ENCODE measurements at regions not wholly inside any gene's neighbourhood (a gene's known extent, or its start where the extent isn't known, plus 50 kb on each side); places are given as distances from the start of the nearest gene placed in this dataset.
"Not testable (repeated sequence)": the region's sequence is repeated elsewhere in the genome, so short reads cannot be mapped to it uniquely, and the experiment has no call there.

DNA sequence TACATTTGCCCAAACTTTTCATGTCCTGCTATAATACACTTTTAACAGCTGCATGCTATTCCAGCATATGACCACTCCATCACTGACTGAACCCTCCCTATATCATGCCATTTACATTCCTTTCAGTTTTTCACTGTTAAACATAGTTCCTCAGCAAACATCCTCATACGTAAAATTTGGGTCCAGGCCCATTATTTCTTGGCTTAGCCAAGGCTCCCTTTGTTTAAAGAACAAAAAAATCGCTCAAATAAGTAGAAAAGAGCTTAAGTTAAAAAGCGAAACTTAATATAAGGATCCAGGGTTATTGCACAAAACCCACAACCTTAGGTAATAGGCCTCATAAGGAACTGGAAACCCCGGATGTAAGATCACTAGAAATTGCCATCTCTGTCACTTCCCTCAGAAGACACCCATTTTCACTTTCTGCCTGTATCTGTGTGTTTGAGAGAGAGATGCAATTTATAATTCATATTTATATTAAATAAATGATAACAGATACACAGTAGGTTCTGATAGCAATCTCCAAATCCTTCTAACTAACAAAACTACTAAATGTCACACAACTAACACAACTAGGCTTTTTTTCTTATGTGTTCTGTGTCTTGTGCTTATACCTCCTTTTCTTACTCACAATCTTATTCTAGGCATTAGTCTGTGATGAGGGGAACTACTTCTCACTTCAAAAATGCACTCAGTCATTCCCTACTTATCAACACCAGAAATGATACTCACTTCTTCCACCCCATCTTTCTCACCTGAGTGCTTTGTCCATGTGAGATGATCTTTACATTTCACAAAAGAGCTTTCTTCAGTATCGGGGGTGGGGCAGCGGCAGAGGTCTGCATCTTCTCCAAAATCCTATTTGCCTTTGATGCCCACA lies 59.9 kb upstream of the FAM241A start:
- TF ChIP-seq, protein P1, sequence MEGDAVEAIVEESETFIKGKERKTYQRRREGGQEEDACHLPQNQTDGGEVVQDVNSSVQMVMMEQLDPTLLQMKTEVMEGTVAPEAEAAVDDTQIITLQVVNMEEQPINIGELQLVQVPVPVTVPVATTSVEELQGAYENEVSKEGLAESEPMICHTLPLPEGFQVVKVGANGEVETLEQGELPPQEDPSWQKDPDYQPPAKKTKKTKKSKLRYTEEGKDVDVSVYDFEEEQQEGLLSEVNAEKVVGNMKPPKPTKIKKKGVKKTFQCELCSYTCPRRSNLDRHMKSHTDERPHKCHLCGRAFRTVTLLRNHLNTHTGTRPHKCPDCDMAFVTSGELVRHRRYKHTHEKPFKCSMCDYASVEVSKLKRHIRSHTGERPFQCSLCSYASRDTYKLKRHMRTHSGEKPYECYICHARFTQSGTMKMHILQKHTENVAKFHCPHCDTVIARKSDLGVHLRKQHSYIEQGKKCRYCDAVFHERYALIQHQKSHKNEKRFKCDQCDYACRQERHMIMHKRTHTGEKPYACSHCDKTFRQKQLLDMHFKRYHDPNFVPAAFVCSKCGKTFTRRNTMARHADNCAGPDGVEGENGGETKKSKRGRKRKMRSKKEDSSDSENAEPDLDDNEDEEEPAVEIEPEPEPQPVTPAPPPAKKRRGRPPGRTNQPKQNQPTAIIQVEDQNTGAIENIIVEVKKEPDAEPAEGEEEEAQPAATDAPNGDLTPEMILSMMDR (IDR thresholded peaks at IDR 0.05; ENCODE audit: low read depth, low read length, missing control alignments), result no peak
- H3K4me3 ChIP-seq (replicated peaks; ENCODE audit: low read depth, low read length), result no peak overlapping the region
- no peak for DNase-seq (ENCODE audit: extremely low read depth, low read depth)

- TF ChIP-seq, protein P1 (IDR thresholded peaks at IDR 0.05; ENCODE audit: low read depth, low read length, missing control alignments), result no peak
- H3K4me3 ChIP-seq (replicated peaks; ENCODE audit: low read depth, low read length), result no peak overlapping the region
- no peak for DNase-seq (ENCODE audit: extremely low read depth, low read depth)
These were observed 59.2 kb upstream of the FAM241A start for GRCh38 chr4:112086036-112086434.

GRCh38 chr4:112086661-112087060 lies 58.6 kb upstream of the FAM241A start:
- H3K4me3 ChIP-seq (replicated peaks; ENCODE audit: low read depth, low read length); DNase-seq (ENCODE audit: extremely low read depth, low read depth): not testable (repeated sequence)

GRCh38 chr4:112092330-112092729 lies 52.9 kb upstream of the FAM241A start:
- H3K4me3 ChIP-seq (replicated peaks; ENCODE audit: low read depth, low read length); DNase-seq (ENCODE audit: extremely low read depth, low read depth): not testable (repeated sequence)

- H3K4me3 ChIP-seq (replicated peaks; ENCODE audit: low read depth, low read length), result no peak overlapping the region
- no peak for DNase-seq (ENCODE audit: extremely low read depth, low read depth)
- TF ChIP-seq, protein P1 (IDR thresholded peaks at IDR 0.05; ENCODE audit: low read depth, low read length, missing control alignments), result no peak
These were observed 51.5 kb upstream of the FAM241A start for GRCh38 chr4:112093636-112094202.

DNA sequence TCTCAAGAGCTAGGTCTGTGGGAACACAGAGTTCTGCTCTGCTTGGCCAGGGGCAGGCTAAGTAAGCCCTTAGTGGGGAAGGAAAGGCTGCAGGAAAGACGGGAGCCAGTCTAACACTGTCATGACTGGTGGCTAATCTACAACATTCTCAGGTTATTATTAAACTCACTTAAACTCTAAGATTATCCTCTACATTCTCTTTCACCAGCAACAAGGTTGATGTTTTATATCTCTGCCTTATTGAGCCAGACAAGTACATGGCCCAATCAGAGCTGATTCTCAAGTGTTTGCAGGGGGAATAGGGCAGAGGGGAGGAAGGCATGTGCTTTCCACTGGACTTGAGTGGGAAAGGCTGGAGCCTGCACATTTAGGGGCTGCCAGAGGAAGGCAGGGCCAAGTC lies 50.9 kb upstream of the FAM241A start:
- DNase-seq (ENCODE audit: extremely low read depth, low read depth), result no peak
- no peak overlapping the region for H3K4me3 ChIP-seq (replicated peaks; ENCODE audit: low read depth, low read length)
- TF ChIP-seq, protein P1 (IDR thresholded peaks at IDR 0.05; ENCODE audit: low read depth, low read length, missing control alignments), result no peak

Data from HFF-Myc (cell line).